ENCODE measurements at regions not wholly inside any gene's neighbourhood (a gene's known extent, or its start where the extent isn't known, plus 50 kb on each side); places are given as distances from the start of the nearest gene placed in this dataset.
"Not testable (repeated sequence)": the region's sequence is repeated elsewhere in the genome, so short reads cannot be mapped to it uniquely, and the experiment has no call there.

GRCh38 chr6:15938107-15938506 is 190.8 kb upstream of the MYLIP start:
- no peaks in the 10 kb centered on the region for H3K4me1 Mint-ChIP-seq (ENCODE audit: low read depth, unreplicated experiment)
- no peaks in the 10 kb centered on the region for H3K36me3 Mint-ChIP-seq (ENCODE audit: insufficient read depth, unreplicated experiment)

GRCh38 chr6:15937602-15938001 is 191.3 kb upstream of the MYLIP start:
- H3K4me1 Mint-ChIP-seq (ENCODE audit: low read depth, unreplicated experiment), result no peaks in the 10 kb centered on the region
- CTCF ChIA-PET, result no interaction called here
- no peaks in the 10 kb centered on the region for H3K9me3 Mint-ChIP-seq (ENCODE audit: low read depth, unreplicated experiment)
- no peaks in the 10 kb centered on the region for H3K36me3 Mint-ChIP-seq (ENCODE audit: insufficient read depth, unreplicated experiment)
- DNase-seq, result no peak
- H3K27me3 Mint-ChIP-seq (ENCODE audit: unreplicated experiment), result no peaks in the 10 kb centered on the region
- TF ChIP-seq CTCF (IDR thresholded peaks at IDR 0.05; ENCODE audit: unreplicated experiment), result no peak
- no peak overlapping the region for H3K27ac Mint-ChIP-seq (ENCODE audit: unreplicated experiment)
- no TSS peak for BruUV-seq (replicated peaks)
- intact Hi-C loops (cut with micrococcal nuclease; ENCODE audit: unreplicated experiment), result no loop called here
- H3K4me3 Mint-ChIP-seq (ENCODE audit: low read depth, unreplicated experiment), result no peak overlapping the region

More at GRCh38 chr6:15938107-15938506, 190.8 kb upstream of the MYLIP start:
- Mint-ChIP-seq H3K9me3 (ENCODE audit: low read depth, unreplicated experiment) (no peaks in the 10 kb centered on the region), H3K27me3 (ENCODE audit: unreplicated experiment) (no peaks in the 10 kb centered on the region), H3K4me3 (ENCODE audit: low read depth, unreplicated experiment) (no peak overlapping the region), H3K27ac (ENCODE audit: unreplicated experiment) (no peak overlapping the region)
- no peak for TF ChIP-seq CTCF (IDR thresholded peaks at IDR 0.05; ENCODE audit: unreplicated experiment)
- no TSS peak for BruUV-seq (replicated peaks)
- intact Hi-C loops (cut with micrococcal nuclease; ENCODE audit: unreplicated experiment), result no loop called here
- CTCF ChIA-PET, result no interaction called here
- DNase-seq, result no peak

- H3K27me3 Mint-ChIP-seq (ENCODE audit: unreplicated experiment), result no peaks in the 10 kb centered on the region
- no peaks in the 10 kb centered on the region for H3K36me3 Mint-ChIP-seq (ENCODE audit: insufficient read depth, unreplicated experiment)
- H3K27ac Mint-ChIP-seq (ENCODE audit: unreplicated experiment), result no peak overlapping the region
- DNase-seq, result no peak
- BruUV-seq (replicated peaks), result no TSS peak
- no peaks in the 10 kb centered on the region for H3K9me3 Mint-ChIP-seq (ENCODE audit: low read depth, unreplicated experiment)
- no peak overlapping the region for H3K4me3 Mint-ChIP-seq (ENCODE audit: low read depth, unreplicated experiment)
- H3K4me1 Mint-ChIP-seq (ENCODE audit: low read depth, unreplicated experiment), result no peaks in the 10 kb centered on the region
- CTCF ChIA-PET, result no interaction called here
- intact Hi-C loops (cut with micrococcal nuclease; ENCODE audit: unreplicated experiment), result no loop called here
- TF ChIP-seq CTCF (IDR thresholded peaks at IDR 0.05; ENCODE audit: unreplicated experiment), result no peak
Measured at GRCh38 chr6:15936503-15936902, 192.4 kb upstream of the MYLIP start.

DNA sequence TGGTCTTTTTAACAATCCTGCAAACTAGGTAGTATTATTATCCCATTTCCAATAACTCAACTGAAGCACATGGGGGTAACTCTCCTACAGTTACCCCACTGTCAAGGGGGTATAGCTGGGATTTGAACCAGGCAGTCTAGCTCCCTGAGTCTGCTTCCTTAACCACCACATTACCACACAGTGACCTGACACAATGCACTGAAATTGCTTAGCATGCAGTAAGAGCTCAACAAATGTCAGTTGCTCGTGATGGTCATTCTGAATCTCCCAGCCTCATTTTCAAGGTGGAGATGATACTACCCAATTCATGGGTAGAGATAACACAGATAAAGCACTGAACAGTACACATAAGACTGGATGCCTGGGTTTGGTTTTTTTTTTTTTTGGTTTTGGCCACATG is 193.2 kb upstream of the MYLIP start:
- TF ChIP-seq CTCF (IDR thresholded peaks at IDR 0.05; ENCODE audit: unreplicated experiment), result no peak
- Mint-ChIP-seq H3K36me3 (ENCODE audit: insufficient read depth, unreplicated experiment) (no peaks in the 10 kb centered on the region), H3K27me3 (ENCODE audit: unreplicated experiment) (no peaks in the 10 kb centered on the region), H3K4me3 (ENCODE audit: low read depth, unreplicated experiment) (no peak overlapping the region), H3K27ac (ENCODE audit: unreplicated experiment) (no peak overlapping the region), H3K4me1 (ENCODE audit: low read depth, unreplicated experiment) (no peaks in the 10 kb centered on the region), H3K9me3 (ENCODE audit: low read depth, unreplicated experiment) (peaks cover 2% of the 10 kb centered on the region)
- no peak for DNase-seq
- no TSS peak for BruUV-seq (replicated peaks)
- intact Hi-C loops (cut with micrococcal nuclease; ENCODE audit: unreplicated experiment), result no loop called here
- CTCF ChIA-PET, result no interaction called here

DNA sequence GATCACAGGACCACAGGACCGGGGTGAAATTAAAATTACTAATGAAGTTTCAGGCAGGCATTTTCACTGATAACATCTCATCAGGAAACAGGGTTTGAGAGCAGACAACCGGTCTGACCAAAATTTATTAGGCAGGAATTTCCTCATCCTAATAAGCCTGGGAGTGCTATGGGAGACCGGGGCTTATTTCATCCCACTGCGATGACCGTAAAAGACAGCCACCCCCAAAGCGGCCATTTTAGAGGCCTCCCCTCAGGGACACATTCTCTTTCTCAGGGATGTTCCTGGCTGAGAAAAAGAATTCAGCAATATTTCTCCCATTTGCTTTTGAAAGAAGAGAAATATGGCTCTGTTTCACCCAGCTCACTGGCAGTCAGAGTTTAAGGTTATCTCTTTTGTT is 197.2 kb upstream of the MYLIP start:
- H3K4me3 Mint-ChIP-seq (ENCODE audit: low read depth, unreplicated experiment); H3K36me3 Mint-ChIP-seq (ENCODE audit: insufficient read depth, unreplicated experiment); DNase-seq; H3K4me1 Mint-ChIP-seq (ENCODE audit: low read depth, unreplicated experiment); intact Hi-C loops (cut with micrococcal nuclease; ENCODE audit: unreplicated experiment); H3K27ac Mint-ChIP-seq (ENCODE audit: unreplicated experiment); BruUV-seq (replicated peaks); CTCF ChIA-PET; H3K9me3 Mint-ChIP-seq (ENCODE audit: low read depth, unreplicated experiment); H3K27me3 Mint-ChIP-seq (ENCODE audit: unreplicated experiment): not testable (repeated sequence)
